GM19463 (cell line): ENCODE measurements at regions not wholly inside any gene's neighbourhood (a gene's known extent, or its start where the extent isn't known, plus 50 kb on each side); places are given as distances from the start of the nearest gene placed in this dataset.

Experiments
- ATAC-seq: cut with Tn5 transposase; IDR thresholded peaks from one replicate; pipeline ENCODE4 v1.9.1; 2021; ENCODE audit warnings: mild to moderate bottlenecking, moderate library complexity; ENCODE audit not compliant: unreplicated experiment

DNA sequence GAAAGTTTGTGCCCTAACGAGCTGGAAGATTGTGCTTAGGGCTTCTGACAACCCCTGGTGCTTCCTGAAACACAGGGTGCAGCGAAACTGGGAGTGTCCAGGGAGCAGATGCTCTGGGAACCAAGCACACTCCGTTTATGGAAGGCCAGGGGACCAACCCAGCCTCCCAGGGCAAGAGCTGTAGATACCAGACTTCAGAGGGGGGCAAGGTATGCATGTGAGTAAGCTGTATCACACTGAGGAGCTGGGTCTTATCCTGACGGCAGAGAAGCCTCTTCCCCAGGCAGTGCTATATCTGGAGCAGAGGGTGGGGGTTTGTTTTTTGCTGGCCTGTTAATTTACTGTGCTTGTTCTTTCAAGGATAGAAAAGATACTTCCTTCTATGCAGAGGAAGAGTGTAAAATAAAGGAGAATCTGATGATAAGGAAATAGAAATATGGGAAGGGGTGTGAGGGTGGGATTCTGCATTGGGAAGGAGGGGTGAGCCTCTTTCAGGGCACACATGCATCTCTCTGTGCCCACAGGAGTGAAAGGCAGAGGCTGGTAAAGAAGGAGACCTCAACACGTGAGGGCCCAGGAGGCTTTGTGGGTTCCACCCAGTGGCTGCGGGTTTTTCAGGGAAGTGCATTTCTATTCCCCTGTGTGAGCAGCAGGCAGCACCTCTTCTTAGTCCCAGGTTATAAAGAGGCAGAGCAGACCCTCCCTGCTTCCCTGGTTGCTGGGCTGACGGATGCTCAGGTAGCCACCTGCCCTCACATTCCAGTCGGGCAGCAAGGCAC is 314.1 kb downstream of the TCERG1L start:
- ATAC-seq, result no peak

DNA sequence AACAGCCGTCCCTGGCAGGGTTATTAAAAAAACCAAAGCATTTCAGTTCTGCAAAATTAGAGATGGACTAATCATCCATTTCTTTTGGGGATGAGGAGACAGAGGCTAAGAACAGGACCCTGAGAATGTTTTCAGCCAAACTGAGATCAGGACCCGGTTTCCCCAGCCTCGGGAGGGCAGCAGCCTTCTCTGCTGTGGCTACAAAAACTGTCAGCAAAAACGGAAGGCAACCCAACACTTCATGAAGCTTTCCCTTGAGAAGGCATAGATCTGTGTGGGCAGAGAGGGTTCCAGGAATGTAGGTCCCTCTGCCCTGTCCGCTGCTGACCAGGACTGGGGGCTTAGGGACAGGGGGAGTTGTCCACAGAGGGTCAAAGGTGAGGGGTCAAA is 313.5 kb downstream of the TCERG1L start:
- ATAC-seq, result no peak

DNA sequence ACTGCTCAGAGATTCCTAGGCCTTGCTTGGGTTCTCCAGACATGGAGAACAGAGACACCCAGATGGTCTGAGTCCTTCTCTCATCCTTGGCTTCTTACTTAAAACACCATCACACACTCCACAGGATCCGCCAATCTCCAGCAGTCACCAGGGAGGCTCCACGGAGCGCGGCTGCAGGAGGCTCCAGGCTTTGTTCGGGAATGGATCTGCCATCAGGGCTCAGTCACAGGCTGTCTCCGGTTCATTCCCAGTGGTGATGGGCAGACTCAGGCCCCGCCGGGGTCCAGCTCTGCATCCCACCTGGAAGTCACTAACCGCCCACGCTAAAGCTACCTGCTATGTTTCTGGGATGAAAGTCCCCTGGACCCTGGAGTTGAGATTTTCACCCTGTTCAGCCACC is 312.9 kb downstream of the TCERG1L start:
- ATAC-seq, result no peak

DNA sequence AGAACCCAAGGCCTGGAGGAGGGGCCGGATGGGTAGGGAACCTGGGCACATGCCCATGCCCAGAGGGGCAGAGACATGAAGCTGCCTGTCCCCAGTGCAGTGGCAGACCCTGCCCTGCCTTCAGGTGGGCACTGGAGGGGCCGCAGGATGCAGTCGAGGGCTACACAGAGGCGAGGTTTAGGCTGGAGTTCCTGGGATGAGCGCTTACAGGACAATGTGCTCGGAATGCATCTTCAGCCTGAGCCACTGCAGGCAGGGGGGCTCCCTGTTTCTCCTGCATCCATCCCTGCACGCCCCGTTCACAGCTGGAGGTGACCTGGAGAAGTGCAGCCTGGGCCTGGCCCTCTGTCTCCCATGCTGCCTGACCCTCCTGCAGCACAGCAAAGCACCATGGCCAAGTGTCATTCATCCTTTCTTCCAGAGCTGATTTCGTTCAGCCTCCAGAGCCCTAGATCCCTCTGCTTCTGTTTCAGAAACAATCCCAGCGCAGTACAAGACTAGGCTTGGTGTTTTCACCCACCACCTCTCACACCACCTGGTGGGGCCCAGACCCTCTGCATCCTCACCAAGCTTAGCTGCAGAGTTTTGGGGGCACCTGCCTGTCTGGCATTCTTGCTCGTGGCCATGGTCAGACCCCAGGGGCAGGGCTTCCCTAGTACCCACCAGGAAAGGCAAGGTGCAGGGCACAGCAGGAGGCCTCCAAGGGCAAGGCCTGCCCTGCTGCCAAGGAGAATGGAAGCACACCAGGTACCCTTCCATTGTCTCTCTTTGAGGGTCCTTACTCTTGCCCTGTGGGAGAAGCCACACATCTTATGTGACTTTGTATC is 311.9 kb downstream of the TCERG1L start:
- no peak for ATAC-seq

DNA sequence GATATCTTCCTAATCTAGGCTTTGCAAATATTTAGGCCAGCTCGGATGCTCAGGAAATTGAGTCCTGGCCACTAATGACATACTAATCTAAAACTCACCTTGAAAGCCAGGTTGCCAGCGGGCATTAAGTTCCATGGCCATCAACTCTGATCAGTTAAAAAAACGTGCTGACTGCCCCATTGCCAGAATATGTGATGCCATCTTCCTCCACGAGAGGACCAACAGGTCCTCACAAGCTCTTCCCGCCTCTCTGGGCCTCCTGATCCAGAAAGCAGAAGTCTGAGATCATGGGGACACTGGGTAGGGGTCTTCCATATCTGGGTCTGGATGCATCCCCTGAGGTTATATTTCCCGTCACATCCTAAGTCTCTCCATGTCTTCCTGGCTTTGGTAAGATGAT is 311.3 kb downstream of the TCERG1L start:
- ATAC-seq, result no peak

DNA sequence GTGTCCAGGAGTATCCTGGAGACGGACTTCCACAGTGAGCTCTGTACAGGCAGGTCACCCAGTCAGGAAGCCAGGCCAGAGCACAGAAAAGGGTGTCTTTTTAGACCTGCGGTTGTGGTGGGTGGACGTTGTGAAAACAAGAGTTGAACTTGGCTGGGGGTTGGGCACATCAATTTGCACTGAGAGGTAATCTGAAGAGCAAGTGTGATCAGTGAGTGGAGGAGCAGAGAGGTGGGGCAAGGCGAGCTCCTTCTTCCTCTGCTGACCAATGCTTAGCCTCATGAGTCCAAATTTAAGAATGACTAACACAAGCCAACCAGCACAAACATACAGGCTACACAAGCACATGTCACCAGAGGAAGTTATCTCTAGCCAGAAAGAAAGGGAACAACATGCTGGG is 310.8 kb downstream of the TCERG1L start:
- no peak for ATAC-seq

DNA sequence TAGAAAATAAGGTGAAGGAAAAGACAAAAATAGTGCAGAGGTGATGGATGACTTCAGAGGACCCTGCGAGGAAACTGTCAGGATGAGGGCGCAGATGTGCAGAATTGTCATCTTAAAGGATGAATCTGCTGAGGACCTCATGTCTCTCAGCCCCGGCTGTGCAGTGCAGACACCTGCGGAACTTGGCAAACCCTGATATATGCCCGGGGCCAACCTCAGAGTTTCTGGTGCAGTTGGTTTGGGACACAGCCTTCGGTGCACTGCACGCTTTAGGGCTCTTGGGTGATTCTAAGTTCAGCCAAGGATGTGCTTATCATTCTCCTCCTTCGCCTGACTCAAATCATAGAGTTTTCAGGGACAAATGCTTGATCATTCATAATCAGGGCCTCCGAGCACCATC is 310.1 kb downstream of the TCERG1L start:
- ATAC-seq, result no peak

DNA sequence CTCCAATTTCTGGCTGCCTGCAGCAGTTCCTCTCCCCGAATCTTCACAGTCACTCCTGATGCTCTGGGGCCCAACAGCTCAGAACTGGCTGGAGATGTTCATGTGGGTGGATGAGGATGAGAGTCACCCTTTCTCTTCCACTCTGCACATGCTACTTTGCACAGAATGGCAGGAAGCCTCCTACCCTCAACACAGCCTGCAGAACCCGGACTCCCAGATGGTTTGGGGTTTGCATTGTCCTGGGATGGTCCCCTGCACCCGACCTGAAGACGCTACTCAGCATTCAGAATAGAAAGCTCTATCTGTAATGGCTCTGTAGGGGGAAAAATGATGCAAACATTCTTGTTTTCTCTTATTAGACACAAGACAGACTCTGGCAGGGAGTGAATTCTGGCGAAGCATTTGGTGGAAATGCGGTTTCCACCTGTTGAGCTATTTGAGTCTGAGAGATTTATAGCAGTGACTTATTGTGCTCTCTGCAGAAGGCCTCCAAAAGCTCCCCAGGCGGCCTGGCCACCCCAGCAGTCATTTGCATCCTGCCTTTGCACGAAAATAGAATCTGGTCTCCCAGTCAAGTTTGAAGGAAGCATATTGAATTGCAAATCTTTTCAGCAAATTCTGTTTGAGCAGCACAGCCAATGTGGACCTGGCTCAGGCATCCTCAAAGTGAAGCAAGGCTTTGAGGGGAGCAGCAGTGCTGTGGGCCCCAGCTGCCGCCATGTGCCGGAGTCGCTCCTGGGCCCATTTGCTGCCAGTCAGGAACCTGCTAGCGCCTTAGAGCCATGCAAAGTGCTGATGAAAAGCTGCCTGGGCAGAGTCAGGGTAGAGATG is 309.3 kb downstream of the TCERG1L start:
- no peak for ATAC-seq

DNA sequence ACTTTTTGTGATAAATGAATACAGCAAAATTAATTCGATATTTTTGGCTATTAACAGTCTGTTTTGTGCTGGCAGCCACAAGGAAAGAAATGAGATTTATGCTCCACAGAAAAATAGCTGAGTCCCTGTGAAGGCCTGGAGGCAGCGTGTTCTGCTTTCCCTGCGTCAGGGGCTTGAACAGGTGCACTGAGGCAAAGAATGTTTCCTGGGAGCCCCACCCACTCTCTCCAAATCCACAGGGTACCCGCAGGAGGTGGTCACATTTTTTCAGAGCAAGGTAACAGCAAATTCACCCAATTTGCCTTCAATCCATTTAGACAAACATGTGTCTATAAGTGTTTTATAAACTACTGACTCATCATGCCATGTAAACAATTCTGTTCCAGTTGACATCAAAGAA is 308.1 kb downstream of the TCERG1L start:
- ATAC-seq, result no peak

DNA sequence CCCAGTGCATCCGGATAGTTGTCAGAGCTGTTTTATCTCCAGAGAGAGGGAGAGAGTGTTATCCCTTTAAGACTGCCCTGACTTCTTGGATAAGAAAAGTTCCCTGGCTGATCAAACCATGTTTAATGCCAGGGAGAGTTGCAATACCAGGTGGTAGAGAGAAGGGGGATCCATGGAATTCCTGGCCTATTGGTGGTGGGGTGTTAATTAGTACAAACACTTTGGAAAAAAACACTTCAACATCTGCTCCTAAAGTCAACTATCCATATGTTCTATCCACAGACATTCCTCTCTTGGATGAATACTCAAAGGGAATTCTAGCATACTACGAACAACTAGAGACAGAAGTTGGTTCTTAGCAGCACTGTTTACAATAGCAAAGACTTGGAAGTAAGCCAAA is 307.2 kb downstream of the TCERG1L start:
- ATAC-seq, result no peak

DNA sequence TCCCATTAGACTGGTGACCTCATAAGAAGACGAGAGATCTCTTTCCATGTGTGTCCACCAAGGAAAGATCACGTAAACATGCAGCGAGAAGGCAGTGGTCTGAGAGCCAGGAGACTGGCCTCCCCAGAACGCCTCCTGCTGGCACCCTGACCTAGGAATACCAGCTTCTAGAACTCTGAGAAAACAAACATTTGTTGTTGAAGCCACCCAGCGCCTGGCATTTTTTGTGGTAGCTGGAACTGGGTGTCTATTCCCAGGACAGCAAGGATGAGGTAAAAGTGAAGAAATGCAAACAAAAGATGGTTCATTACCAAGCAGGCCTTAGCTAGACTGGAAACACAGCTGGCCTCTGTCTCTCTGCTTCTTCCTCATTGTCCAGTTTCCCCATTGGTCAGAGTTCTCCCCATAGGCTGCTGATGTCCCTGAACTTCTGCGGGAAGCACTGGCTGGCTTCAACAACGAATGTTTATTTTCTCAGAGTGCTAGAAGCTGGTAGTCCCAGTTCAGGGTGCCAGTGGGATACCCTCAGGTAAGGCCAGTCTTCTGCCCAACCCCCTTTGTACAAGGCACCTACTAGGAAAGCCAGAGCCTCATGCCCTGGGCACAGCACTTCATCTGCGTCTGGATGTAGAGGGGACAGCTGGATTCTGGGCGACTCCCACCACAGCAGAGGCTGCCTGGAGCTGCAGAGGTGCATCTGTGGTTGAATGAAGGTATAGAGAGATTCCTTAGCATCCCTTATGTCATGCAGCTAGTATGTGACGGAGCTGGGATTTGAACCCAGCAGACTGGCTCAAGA is 304.9 kb downstream of the TCERG1L start:
- no peak for ATAC-seq

DNA sequence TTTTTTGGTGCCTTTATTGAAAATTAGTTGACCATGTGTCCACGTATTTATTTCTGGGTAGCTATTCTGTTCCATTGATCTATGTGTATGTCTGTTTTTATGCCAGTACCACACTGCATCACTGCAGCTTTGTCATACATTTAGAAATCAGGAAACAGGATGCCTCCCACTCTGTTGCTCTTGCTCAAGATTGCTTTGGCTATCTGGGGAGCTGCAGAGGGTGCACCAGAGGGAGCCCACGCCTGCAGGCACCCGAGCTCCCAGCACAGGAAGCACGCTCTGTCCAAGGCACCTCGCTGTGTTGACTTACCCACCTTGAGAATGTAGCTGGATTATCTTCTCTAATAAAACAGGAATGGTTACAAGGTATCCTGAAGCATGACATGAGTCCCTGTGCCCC is 301.7 kb downstream of the TCERG1L start:
- no peak for ATAC-seq

DNA sequence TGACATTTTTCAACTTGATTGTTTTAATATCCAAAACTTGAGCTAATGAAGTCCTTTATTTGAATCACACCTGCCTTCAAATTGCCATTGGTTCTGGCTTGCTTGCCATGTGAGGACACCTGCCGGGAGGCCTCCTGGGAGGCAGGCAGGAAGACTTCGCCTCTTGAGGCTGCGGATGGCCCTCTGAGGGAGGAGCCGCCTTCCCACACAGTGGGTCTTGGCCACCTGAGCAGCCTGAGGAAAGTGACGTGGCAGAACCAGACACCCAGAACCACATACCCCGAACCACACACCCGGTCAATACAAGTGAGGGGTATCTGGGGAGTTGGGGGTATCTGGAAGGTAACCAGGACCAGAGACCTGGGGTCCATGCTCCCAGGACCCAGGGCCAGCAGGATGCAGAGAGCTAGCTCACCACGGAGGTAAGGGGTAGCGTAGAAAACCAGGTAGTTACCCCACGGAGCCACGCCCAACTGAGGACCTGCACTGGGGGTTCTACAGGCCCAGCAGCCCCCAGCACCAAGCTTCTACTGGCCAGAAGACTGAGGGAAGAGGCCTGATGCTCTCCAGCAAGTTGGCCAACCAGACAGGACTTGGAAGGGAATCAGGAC is 300.5 kb downstream of the TCERG1L start:
- ATAC-seq, result no peak

DNA sequence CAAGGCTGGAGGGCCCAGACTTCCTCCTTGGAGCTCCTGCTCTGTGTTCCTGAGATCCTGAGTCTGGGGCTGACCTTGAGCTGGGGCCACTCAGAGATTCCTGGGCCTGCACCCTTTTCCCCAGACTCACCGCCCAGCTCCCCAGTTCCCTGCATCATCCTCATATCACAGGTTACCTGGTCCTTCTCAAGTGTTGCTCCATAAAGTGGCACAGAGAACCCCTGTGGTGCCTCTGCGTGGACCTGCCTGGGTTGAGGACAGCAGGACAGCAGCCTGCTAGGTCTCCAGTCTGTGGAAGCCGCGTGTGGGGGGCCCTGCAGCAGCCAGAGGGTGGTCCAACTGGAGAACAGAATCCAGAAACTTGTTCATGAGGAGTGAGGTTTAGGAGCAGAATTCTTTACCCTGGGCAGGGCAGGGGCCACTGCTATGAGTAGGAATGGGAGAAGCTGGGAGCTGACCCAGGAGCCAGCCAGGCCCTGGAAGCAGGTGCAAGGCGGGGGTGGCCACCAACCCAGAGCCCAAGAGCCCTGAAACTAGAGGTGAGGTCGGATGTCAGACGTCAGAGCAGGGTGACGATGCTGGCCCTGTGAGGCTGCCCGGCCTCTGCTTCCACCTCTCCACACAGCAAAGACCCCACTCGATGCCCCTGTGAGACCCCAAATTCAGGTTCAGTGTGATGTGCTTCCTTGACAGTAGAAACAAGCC is 299.4 kb downstream of the TCERG1L start:
- ATAC-seq, result no peak

DNA sequence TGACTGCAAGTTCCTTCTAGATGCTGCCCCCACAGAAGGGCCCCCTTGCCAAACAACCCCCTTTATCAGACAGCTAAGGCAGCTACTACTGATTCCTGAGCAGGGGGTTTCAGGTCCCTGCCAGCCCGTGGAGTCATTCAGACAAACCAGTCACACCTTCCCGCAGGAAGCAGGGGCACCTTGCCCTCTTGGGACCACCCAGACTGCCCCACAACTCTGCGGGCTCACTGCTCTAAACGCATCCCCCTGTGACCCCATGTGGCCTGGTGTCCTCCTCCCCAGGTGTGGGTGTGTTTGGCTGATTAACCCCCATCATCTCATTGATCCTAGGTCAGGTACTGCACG is 298.9 kb downstream of the TCERG1L start:
- no peak for ATAC-seq

DNA sequence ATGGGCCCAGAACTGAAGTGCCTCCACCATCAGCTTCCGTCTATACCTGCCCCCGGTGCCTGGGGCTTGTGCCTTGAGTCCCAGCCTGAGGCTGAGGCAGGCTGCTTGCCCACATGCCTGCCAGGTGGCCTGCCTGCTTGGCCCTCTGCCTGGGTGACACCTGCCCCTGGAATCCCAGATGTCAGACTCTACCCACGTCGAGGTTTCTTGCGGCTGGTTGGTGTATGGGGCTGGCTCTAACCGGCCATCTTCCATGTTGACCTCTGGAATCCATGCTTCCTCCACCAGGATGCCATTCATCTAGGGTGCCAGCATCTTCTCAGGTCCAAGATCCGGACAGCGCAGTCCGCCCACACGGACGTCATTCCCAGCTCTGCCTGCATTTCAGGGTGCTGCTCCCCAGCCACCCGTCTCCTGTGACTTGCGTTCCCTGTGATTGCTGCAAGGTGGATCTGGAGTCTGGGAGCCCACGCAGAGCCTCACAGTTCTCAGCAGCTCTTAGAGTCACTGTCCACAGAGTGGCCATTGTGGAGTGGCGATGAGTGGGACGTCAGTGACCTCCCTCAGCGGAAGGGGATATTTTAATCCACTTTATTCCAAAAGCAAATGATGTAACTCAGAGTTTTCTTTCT is 298.1 kb downstream of the TCERG1L start:
- no peak for ATAC-seq

DNA sequence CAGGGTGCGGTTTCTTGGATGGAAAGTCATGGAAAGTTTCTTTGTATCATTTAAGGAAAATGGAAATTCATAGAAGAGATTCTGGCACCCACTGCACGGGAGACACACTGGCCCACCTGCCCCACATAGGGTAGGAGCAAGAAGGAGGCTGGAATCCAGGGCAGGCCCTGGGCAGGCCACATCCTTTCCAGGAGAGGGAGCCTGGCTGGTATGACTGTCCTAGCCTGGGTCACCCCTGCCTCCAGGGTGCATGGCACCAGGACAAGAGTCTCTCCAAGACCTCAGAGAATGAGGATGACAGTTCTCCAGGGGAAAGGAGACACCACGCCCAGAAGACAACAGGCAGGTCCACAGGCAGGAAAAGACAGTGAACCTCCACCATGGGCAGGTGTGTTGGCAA is 297.2 kb downstream of the TCERG1L start:
- ATAC-seq, result no peak

DNA sequence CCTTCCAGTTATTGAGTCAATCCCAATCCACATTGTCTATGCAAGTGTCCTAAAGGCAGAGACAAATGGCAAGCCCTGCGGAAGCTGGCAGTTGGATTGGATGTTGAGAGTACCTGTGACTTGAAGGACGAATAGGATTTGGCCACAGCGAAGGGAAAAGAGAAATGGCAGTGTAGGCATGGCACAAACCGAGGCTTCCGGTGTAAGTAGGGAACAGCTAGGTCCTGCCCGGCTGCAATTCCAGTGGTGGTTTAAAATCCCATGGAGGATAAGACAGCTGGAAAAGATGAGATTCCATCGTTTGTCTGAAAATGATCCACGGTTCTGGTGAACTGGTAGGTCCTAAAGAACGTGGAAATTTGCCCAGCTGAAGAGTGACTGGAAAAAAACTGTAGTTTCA is 296.2 kb downstream of the TCERG1L start:
- ATAC-seq, result no peak

DNA sequence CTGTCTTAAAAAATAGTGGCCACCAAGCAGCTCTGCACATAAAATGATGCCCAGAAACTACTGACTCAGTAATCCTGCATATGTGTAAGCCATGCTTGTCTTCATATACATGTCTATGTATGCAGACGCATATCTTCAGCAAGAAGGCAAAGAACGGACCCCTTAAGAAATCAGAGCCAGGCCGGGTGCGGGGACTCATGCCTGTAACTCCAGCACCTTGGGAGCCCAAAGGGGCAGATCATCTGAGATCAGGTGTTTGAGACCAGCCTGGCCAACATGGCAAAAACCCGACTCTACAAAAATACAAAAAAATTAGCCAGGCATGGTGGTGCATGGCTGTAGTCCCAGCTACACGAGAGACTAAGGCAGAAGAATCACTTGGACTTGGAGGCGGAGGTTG is 295.0 kb downstream of the TCERG1L start:
- no peak for ATAC-seq
